Stimulated activated CD4-positive, alpha-beta T cell treated with anti-CD3 and anti-CD28 coated beads, Interleukin-2, amount 100 ng/mL, for 48 hours (primary cell): ENCODE measurements at regions not wholly inside any gene's neighbourhood (a gene's known extent, or its start where the extent isn't known, plus 50 kb on each side); places are given as distances from the start of the nearest gene placed in this dataset.
"Not testable (repeated sequence)": the region's sequence is repeated elsewhere in the genome, so short reads cannot be mapped to it uniquely, and the experiment has no call there.

Source experiments
- DNase-seq, 2 donors: peaks; one replicate each; pipeline ENCODE4 v3.0.0-alpha.2; 2020

DNA sequence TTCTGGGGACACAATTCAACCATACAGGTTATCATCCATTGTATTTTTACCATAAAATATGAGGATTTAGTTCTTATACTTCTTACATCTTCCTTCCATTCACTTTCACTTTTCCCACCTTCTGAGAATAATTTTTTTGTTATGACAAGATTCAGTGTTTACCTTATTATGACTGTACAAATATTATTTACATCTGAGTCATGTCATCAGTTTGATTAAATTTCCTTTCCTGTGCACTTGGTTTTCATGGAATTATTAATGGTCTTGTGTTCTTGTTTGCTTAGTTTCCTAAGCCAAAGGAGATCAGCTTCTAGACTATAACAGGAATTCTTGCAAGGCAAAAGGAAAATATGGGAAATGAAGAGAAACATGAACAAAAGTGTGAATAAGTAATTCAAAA lies 366.5 kb downstream of the TMEM38B start:
- no peak for DNase-seq

DNA sequence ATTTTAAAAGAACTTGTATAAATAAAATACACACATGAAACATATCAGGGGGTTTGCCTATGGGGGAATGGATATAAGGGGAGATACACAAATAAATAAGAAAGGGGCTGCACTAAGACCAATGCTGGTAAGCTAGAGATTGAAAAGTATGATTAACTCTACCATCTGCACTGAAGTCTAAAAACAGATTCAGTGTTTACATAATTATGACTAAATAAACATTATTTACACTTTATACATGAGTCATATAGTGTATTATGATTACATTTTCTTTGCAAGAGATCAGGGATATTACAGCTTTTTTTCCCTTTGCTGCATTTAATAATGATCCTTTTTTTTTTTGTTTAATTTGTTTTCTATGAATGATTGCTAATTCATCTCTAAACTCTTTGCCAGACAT lies 367.9 kb downstream of the TMEM38B start:
- DNase-seq: no peak

DNA sequence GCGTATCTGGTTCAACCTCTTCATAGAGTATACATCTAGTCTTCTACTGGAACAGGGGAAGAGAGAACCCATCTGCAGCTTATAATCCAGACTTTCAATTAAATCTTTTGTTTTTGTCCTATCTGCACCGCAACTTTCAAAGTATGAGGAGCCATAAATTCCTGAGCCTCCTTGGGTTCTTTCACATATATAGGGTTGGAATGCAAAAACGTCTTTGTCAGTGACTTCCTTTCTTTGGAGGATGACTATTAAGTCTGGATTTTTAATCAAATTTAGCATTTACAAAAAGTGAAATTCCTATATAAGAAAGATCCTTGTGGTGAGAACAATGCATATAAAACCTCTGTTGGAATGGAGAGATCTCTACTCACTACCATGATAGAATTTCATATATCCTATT lies 370.8 kb downstream of the TMEM38B start:
- DNase-seq: no peak

DNA sequence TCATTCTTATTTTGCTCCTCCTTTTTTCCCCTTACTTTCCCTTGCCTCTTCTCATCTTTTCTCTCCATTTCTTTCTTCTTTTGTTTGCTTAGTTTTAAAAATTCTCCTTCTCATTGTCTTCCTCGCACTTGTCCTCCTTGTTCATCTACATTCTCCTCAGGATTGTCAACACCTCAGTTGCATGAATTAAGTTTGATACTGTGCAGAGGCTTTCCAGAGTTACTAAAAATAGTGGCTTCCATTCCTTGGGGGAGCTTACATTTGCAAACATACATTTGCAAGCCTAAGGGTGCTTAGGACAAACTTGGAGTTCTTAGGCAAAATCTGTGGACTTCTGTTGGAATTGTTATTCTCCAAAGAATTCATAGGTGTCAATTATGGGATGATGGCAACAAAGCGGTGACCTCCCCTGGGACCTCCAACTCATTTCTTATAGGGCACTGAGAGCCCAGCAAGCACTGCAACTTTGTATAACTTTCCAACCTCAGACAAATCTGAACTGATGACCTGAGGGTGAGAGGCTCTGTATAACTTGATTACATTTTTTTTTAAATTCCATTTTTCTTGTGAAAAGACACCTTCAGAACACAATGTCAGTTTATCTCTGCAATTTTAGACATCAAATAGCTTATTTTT lies 371.4 kb downstream of the TMEM38B start:
- no peak for DNase-seq

DNA sequence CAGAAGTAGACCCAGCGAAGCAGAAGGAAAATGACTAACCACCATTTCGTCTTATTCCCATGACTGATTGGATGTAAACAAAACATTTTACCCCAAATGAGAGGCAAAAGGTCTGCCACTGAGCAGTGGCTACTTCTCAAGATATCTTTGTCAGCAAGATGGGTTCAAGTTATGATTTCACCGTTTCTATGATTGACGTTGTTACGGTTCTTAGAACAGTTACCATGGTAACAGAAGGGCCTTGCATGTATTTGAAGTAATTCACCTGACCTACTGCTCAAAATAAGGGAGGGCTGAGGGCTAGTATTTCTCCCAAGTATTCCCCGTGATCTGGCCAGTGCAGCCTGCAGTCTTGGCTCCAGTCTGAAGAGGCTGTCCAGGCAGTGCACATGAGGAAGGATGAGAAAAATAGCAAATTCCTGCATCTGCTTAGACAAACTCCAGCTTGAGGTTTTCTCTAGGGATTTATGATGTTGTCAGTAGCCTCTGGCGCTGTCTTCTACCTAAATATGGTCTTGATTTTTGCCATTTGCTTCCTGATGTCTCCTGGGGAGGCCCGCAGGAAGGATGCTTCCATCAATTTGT lies 372.7 kb downstream of the TMEM38B start:
- DNase-seq: no peak

DNA sequence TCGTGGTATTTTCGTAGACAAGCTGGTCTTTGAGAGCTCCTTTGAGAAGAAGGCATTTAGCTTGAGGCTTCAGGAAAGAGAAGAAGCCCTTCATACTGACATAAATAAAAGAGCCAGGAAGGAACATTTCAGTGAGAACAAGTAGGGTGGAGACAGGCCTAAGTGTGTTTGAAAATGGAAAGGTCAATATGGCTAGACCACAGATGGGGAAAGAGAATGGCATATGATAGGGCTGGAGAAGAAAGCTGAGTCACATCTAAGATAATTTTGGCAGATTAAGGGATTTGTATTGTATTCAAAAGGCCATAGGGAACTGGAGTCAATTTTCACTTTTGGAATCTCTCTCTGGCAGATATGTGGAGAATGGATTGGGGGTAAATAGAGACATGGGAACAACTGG lies 374.9 kb downstream of the TMEM38B start:
- no peak for DNase-seq

DNA sequence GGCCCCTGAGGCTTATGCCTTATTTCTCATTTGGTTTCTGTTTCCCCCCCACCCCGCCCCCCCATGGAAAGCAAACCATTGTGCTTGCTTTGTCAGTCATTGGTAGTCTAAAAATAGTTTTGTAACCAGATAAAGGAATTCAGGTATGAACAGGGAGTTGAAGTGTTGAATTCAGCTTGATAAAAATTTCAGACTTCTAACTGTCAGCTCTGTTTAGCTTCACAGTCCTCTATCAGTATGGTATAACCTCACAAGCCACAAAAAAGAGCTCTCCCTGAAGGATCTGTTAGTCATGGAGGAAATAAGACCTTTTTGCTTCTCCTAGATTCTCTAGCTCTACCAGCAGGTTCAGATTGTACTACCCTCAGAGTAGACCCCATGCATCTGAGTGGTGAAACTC lies 378.1 kb downstream of the TMEM38B start:
- no peak for DNase-seq

DNA sequence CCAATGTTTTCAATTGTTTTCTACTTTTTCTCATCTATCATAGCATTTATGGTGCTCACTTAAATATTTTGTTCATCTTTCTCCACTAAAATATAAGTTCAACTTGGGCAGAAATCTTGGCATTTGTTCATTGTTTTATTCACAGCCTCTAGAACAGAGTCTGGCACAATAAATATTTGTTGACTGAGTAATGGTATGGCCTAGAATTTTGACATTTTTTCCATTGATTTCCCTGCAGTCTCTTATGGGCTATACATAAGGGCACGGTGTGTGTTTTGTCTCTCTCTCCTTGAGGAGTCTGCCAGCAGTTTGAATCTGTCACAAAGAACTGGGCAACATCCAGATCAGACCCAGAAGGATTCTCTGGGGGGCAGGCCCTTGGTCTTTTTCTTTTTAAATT lies 379.7 kb downstream of the TMEM38B start:
- DNase-seq: no peak

DNA sequence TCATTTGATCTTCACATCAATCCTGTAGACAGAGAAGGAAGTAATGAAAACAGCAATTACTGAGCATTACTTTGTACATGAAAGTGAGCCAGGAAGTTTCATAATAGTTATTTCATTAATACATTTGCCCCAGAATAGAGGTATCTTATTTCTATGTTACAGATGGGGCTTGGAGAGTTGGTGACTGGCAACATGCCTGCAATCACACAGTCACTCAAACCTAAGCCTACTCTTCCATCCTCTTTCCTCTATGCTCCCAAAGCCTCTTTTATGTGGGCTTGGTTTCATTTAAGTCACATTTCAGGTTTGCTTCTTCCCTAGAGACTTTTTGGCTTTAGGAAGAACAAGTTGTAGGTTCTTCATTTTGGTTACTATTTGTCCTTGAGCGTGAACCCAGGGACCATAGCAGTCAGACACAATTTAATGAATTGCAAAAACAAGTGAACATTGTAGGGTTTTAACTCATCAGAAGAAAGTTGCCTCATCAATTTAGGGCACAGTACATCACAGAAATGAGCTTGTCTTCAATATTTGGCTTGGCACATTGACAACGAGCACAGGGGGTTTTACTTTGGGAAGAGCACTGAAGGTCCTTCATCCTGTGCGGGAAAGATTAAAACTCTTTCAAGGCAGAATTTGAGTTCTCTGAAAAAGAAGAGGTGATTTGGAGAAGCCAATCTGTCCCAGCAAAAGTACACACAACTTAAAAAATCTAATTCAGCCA lies 381.1 kb downstream of the TMEM38B start:
- DNase-seq: no peak

DNA sequence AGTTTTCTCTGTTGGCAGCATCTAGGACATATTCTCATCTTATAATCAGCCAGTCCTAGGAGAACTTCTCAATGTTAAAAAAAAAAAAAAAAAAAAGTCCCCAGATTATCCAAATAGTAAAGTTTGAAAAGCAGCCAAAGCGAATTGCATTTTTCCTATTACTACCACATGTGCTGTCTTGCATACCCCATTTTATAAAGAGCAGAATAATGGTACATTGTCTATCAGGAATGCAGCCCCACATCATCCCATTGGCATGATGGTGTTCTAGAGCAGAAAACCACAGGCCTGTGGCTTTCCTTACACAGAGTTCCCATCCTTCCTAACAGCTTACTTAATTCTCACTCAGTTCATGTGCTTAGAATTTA lies 381.6 kb downstream of the TMEM38B start:
- DNase-seq: no peak

DNA sequence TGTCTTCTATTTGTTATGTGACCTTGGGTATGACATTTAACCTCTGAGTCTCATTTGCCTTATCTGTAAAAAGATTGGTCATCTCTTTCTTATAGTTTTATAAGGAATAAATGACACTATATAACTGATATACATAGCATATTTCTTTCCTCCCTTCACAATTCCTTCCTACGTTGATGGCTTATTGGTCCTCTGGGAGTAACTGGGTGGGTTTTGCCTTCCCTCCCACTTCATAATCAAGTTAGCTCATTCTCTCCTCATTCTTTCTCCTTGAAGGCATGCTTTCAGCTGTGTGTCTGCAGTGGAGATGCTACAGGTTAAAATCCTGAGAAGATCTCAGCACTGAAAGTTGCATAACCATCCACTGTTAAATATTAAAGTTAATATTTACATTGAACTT lies 382.4 kb downstream of the TMEM38B start:
- DNase-seq: no peak

DNA sequence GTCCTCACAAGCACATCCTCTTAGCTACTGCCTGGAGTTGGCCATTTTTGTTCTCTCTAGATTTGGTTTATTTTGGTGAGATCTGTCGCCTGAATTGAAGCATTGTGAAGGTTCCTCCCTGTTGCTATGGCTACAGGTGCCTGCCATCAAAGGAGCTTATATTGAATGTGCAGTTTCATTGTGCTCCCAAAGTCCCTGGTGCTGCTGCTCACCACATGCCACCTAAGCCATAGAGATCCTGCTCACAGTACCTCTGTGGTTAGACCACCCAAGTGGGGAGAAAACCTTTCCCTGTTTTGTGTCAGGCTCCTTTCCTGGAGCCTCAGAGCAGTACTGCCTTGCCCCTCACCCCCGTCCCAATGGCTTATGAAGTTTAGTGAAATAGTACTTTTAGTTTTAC lies 383.4 kb downstream of the TMEM38B start:
- no peak for DNase-seq

DNA sequence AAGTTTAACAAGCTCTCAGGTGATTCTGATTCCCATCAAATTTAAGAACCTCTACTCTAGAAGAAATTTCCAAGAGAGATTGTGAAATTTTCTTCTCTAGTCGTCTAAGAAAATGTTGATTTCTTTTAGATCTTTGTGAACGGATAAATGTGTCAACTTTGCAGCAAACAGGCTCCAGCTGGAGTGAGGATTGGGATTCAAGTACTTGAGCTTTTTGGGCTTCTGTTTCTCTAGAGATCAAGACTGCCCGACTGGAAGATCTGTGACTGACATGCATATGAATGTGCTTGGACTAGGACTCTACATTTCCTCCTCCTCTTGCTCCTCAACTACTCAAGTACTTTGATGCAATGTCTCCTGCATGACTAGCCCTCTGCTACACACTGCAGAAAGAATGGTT lies 388.3 kb downstream of the TMEM38B start:
- no peak for DNase-seq

DNA sequence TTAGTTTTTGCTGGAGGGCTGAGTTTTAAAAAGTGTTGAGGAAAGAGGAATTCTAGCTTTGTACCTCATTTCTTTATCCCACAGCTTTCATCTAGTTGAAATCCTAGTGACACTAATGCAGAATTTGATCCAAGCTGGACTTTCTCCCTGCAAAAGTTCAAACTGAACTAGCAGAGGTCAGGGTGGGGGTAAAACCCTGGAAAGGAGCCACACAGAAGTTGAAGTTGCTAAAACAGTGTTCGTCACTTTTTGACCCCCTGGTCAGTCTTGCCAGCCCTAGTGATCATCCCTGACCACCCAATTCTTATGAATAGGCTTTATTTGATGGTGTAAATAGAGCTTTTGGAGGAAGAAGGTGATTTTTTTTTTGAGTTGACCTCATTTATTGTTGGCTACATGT lies 390.4 kb downstream of the TMEM38B start:
- DNase-seq: no peak

DNA sequence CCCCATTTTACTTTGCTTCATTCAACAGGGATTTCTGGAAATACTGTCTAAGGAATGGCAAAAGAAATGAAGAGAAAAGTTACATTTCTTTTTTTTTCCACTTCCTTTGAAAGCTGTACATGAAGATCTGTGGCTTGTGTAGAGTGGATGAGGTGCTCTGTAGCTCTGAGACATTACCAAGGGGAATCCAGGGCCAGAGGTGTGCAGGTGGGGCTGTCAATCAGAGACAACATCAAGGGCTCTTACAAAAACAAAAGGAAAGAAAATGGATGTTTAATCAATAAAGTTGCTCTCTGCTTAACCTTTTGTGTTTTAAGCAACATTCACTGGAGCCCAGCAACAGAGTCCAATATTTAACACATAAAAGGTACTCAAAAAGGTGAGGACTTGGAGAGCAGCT lies 391.1 kb downstream of the TMEM38B start:
- no peak for DNase-seq

DNA sequence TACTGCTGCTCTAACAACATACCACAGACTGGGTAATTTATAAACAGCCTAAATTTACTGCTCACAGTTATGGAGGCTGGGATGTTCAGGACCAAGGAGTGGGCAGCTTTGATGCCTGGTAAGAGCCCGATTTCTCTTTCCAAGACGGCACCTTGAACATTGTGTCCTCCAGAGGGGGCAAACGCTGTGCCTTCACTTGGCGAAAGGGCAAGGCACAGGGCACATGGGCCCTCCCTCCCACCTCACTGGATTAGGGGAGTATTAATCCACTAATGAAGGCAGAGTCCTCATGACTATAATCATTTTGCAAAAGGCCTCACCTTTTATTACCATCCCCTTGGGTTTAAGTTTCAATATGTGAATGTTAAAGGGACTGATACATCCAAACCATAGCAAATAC lies 397.7 kb downstream of the TMEM38B start:
- DNase-seq: no peak

DNA sequence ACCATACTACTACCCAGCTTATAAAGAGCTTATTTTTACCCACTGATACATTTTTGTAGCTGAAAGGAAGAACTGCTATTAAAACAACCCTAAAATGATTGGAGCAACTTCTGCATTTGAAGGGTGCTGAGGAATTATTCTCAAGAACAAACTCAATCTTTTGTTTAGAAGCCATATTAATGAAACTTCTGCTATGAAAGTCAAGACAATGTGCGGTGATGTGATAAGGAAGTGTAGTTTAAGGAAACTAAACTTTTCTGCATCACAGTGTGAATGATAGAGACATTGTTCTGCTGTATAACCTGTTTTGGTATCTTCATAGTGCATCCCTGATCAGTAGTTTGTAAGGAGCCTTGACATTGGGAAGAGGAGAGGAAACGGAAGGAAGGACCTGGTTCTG lies 408.5 kb downstream of the TMEM38B start:
- no peak for DNase-seq

DNA sequence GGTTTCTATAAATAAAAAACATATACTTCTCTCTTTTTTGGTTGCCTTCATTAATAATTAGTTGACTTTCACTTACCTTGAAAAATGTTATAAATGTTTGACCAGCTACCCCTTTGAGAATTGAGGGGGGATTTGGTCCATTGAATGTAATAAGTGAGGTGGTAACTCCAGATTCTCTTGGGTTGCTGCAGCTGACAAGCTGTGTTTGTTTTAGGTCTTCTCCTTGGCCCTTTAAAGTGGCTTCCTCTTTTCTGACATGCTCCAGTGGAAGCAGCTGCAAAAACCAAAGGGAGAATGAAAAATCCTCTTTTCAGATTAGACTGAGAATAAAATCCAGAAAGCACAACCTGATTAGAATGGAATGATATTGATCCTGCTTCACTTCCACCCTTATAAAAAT lies 410.5 kb downstream of the TMEM38B start:
- no peak for DNase-seq

DNA sequence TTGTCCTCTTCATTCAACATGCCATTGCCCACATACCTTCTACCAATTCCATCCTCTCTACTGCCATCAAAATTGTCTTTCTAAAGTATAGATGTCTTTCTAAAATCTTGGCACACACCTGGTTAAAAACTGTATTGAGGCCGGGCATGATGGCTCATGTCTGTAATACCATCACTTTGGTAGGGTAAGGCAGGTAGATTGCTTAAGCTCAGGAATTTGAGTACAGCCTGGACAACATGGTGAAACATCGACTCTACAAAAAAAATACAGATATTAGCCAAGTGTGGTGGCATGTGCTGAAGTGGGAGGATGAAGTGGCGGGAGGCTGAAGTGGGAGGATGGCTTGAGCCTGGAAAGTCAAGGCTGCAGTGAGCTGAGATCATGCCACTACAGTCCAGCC lies 412.1 kb downstream of the TMEM38B start:
- DNase-seq: no peak

DNA sequence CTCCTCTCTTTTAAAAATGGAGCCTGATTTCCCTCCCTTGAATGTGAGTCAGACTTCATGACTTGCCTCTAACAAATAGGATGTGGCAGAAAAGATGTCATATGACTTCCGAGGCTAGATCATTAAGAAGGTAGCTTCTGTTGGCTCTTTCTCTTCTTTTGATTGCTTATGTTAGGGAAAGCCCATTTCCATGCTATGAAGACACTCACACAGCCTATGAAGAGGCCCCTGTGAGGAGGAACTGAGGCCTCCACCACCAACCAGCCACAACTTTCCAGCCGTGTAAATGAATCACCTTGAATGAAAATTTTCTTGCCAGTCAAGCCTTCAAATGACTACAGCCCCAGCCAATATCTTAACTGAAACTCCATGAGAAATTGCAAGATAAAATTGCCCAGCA lies 413.4 kb downstream of the TMEM38B start:
- no peak for DNase-seq

DNA sequence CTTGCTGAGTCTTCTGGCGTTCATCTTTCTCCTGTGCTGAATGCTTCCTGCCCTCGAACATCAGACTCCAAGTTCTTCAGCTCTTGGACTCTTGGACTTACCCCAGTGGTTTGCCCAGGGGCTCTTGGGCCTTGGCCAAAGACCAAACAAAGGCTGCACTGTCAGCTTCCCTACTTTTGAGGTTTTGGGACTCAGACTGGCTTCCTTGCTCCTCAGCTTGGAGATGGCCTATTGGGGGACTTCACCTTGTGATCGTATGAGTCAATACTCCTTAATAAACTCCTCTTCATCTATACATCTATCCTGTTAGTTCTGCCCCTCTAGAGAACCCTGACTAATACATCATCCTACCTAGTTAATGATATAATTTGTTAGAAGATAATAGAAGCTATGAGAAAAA lies 415.4 kb downstream of the TMEM38B start:
- DNase-seq: not testable (repeated sequence)

DNA sequence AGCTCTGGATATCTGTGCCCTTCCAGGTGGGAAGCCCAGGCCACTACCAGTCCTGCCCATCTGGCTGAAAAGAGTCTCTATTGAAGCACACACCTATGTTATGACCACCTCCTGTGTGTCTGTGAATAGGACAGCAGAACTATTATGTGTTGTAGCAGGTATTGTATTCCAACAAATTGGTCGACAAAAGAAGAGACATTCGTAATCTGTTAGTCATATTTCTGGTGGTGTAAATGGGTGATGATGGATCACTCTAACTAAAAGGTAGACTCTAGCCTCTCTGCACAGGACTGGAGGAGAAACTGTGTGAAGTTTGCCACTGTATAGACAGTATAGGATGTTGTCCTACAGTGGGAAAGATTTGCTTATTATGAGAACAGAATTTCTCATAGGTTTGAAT lies 416.1 kb downstream of the TMEM38B start:
- no peak for DNase-seq

DNA sequence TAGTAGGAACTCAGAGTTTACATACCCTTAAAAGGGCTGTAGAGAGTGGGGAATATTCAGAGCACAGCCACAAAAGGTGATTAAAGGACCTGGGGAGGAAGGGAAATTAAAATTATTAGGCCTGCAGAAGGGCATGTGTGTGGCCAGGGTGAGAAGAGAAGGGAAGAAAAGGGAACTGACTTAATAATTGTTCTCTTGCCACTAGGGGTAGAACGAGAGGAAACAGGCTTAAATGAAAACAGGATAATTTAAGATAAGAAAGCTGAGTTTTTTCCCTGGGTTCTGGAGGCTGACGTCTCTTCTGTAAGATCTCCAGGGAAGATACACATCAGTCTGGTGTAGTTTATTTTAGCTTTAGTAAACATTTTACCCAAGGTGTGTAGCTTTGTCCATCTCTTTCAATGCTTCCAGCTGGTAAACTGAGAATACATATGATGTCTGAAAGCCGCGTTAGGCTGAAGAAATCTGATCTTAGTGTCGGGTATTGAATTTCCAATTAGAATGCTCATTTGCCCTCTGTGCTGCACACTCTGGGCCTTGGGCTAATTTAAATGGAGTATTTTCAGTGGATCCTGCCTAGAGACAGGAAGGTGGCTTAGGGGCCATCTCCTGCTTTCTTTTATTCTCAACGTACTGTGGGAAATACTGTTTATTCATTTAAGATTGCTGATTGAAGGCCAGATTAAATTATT lies 416.8 kb downstream of the TMEM38B start:
- no peak for DNase-seq

DNA sequence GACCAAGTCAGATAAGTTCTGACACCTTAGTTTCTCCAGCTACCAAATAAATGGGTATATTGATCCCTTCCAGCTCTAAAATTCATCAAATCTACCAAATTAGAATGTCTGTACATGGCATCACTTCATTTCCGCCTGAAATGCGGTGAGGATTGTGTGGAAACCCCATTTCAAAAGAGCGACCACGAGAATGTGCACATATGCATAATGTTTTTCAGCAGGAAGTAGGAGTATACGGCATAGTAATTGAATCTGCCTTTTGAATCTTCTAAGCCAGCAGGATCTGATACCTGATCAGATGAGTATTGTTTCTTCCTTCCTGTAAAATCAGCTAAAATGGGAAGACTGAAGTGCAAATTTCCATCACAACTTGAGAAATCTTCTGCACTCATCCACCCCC lies 418.6 kb downstream of the TMEM38B start:
- no peak for DNase-seq
